Loucy (cell line): ENCODE measurements at regions not wholly inside any gene's neighbourhood (a gene's known extent, or its start where the extent isn't known, plus 50 kb on each side); places are given as distances from the start of the nearest gene placed in this dataset.

Experiments used
- EZH2phosphoT487 ChIP-seq: fragments of 200-600 bp; IDR thresholded peaks from 2 replicates; pipeline ENCODE4 v1.6.1; 2018; ENCODE audit warnings: antibody characterized with exemption, mild to moderate bottlenecking, moderate library complexity, borderline replicate concordance
- TF ChIP-seq, protein P1 (sequence below): fragments of 200-600 bp; sonication (generic); conservative IDR thresholded peaks from 2 replicates; pipeline ENCODE4 v1.5.1; 2014; ENCODE audit warnings: mild to moderate bottlenecking, antibody characterized with exemption, low read length

- TF ChIP-seq, protein P1, sequence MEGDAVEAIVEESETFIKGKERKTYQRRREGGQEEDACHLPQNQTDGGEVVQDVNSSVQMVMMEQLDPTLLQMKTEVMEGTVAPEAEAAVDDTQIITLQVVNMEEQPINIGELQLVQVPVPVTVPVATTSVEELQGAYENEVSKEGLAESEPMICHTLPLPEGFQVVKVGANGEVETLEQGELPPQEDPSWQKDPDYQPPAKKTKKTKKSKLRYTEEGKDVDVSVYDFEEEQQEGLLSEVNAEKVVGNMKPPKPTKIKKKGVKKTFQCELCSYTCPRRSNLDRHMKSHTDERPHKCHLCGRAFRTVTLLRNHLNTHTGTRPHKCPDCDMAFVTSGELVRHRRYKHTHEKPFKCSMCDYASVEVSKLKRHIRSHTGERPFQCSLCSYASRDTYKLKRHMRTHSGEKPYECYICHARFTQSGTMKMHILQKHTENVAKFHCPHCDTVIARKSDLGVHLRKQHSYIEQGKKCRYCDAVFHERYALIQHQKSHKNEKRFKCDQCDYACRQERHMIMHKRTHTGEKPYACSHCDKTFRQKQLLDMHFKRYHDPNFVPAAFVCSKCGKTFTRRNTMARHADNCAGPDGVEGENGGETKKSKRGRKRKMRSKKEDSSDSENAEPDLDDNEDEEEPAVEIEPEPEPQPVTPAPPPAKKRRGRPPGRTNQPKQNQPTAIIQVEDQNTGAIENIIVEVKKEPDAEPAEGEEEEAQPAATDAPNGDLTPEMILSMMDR = no peak
- TF ChIP-seq EZH2phosphoT487 = no peak
Observed at GRCh38 chr4:160212078-160212477, 1109.2 kb downstream of the RAPGEF2 start.
